ENCODE measurements at regions not wholly inside any gene's neighbourhood (a gene's known extent, or its start where the extent isn't known, plus 50 kb on each side); places are given as distances from the start of the nearest gene placed in this dataset.

GRCh38 chr11:112806876-112807275 is 154.3 kb upstream of the NCAM1 start:
- Mint-ChIP-seq H3K4me1 (no peaks in the 10 kb centered on the region), H3K4me3 (no peak overlapping the region), H3K36me3 (peaks cover 0 to 3% (median 0%) of the 10 kb centered on the region in 3 donors), H3K27me3 (ENCODE audit: low read depth in 3 of 3) (peaks cover 0 to 3% (median 2%) of the 10 kb centered on the region in 3 donors), H3K27ac (peak overlapping the region in 1 of 6 donors; percentile 38), H3K9me3 (peaks cover 0 to 2% (median 0%) of the 10 kb centered on the region in 6 donors)
- DNase-seq = no peak

GRCh38 chr11:112809429-112809828 is 151.8 kb upstream of the NCAM1 start:
- H3K27me3 Mint-ChIP-seq (ENCODE audit: low read depth in 3 of 3) = peaks cover 0 to 3% (median 2%) of the 10 kb centered on the region in 3 donors
- H3K4me1 Mint-ChIP-seq = no peaks in the 10 kb centered on the region
- no peak for DNase-seq
- no peak overlapping the region for H3K4me3 Mint-ChIP-seq
- peaks cover 0 to 2% (median 0%) of the 10 kb centered on the region in 6 donors for H3K9me3 Mint-ChIP-seq
- H3K36me3 Mint-ChIP-seq = peaks cover 0 to 3% (median 0%) of the 10 kb centered on the region in 3 donors
- no peak overlapping the region for H3K27ac Mint-ChIP-seq

GRCh38 chr11:112810951-112811350 is 150.3 kb upstream of the NCAM1 start:
- Mint-ChIP-seq H3K36me3 (peaks cover 0 to 3% (median 0%) of the 10 kb centered on the region in 3 donors), H3K27ac (no peak overlapping the region), H3K4me3 (no peak overlapping the region), H3K9me3 (peaks cover 0 to 2% (median 0%) of the 10 kb centered on the region in 6 donors), H3K4me1 (no peaks in the 10 kb centered on the region), H3K27me3 (ENCODE audit: low read depth in 3 of 3) (peaks cover 0 to 3% (median 2%) of the 10 kb centered on the region in 3 donors)
- DNase-seq = no peak

GRCh38 chr11:112811783-112812182 is 149.4 kb upstream of the NCAM1 start:
- H3K36me3 Mint-ChIP-seq = peaks cover 0 to 3% (median 0%) of the 10 kb centered on the region in 3 donors
- H3K27ac Mint-ChIP-seq = no peak overlapping the region
- peaks cover 0 to 5% (median 2%) of the 10 kb centered on the region in 3 donors for H3K27me3 Mint-ChIP-seq (ENCODE audit: low read depth in 3 of 3)
- peaks cover 0 to 2% (median 0%) of the 10 kb centered on the region in 6 donors for H3K9me3 Mint-ChIP-seq
- DNase-seq = no peak
- H3K4me1 Mint-ChIP-seq = no peaks in the 10 kb centered on the region
- no peak overlapping the region for H3K4me3 Mint-ChIP-seq

GRCh38 chr11:112812729-112813128 is 148.5 kb upstream of the NCAM1 start:
- peaks cover 0 to 2% (median 0%) of the 10 kb centered on the region in 6 donors for H3K9me3 Mint-ChIP-seq
- peaks cover 0 to 3% (median 0%) of the 10 kb centered on the region in 3 donors for H3K36me3 Mint-ChIP-seq
- peaks cover 0 to 5% (median 2%) of the 10 kb centered on the region in 3 donors for H3K27me3 Mint-ChIP-seq (ENCODE audit: low read depth in 3 of 3)
- no peak overlapping the region for H3K4me3 Mint-ChIP-seq
- H3K4me1 Mint-ChIP-seq = no peaks in the 10 kb centered on the region
- H3K27ac Mint-ChIP-seq = no peak overlapping the region
- no peak for DNase-seq

- H3K4me1 Mint-ChIP-seq = no peaks in the 10 kb centered on the region
- DNase-seq = no peak
- H3K27ac Mint-ChIP-seq = no peak overlapping the region
- peaks cover 0 to 2% (median 0%) of the 10 kb centered on the region in 6 donors for H3K9me3 Mint-ChIP-seq
- H3K27me3 Mint-ChIP-seq (ENCODE audit: low read depth in 3 of 3) = peaks cover 0 to 5% (median 2%) of the 10 kb centered on the region in 3 donors
- peaks cover 0 to 3% (median 0%) of the 10 kb centered on the region in 3 donors for H3K36me3 Mint-ChIP-seq
- no peak overlapping the region for H3K4me3 Mint-ChIP-seq
Measured at GRCh38 chr11:112814168-112814567, 147.1 kb upstream of the NCAM1 start.

GRCh38 chr11:112817376-112817775 is 143.8 kb upstream of the NCAM1 start:
- Mint-ChIP-seq H3K4me1 (no peaks in the 10 kb centered on the region), H3K9me3 (no peaks in the 10 kb centered on the region), H3K27ac (no peak overlapping the region), H3K4me3 (no peak overlapping the region), H3K36me3 (no peaks in the 10 kb centered on the region), H3K27me3 (ENCODE audit: low read depth in 3 of 3) (peaks cover 0 to 2% (median 0%) of the 10 kb centered on the region in 3 donors)
- no peak for DNase-seq

GRCh38 chr11:112822478-112823274 is 138.5 kb upstream of the NCAM1 start:
- Mint-ChIP-seq H3K9me3 (peaks cover 0 to 3% (median 0%) of the 10 kb centered on the region in 6 donors), H3K4me3 (no peak overlapping the region), H3K36me3 (no peaks in the 10 kb centered on the region), H3K27ac (no peak overlapping the region), H3K27me3 (ENCODE audit: low read depth in 3 of 3) (peaks cover 0 to 4% (median 2%) of the 10 kb centered on the region in 3 donors), H3K4me1 (no peaks in the 10 kb centered on the region)
- no peak for DNase-seq

- Mint-ChIP-seq H3K4me1 (no peaks in the 10 kb centered on the region), H3K27me3 (ENCODE audit: low read depth in 3 of 3) (peaks cover 0 to 6% (median 2%) of the 10 kb centered on the region in 3 donors), H3K27ac (no peak overlapping the region), H3K36me3 (no peaks in the 10 kb centered on the region), H3K4me3 (no peak overlapping the region), H3K9me3 (peaks cover 0 to 3% (median 0%) of the 10 kb centered on the region in 6 donors)
- no peak for DNase-seq
Measured at GRCh38 chr11:112826026-112826425, 135.2 kb upstream of the NCAM1 start.

- H3K9me3 Mint-ChIP-seq = peaks cover 0 to 3% (median 0%) of the 10 kb centered on the region in 6 donors
- no peaks in the 10 kb centered on the region for H3K4me1 Mint-ChIP-seq
- H3K27ac Mint-ChIP-seq = no peak overlapping the region
- peaks cover 0 to 6% (median 2%) of the 10 kb centered on the region in 3 donors for H3K27me3 Mint-ChIP-seq (ENCODE audit: low read depth in 3 of 3)
- H3K4me3 Mint-ChIP-seq = no peak overlapping the region
- no peaks in the 10 kb centered on the region for H3K36me3 Mint-ChIP-seq
- no peak for DNase-seq
Measured at GRCh38 chr11:112826788-112827187, 134.4 kb upstream of the NCAM1 start.

GRCh38 chr11:112828421-112828820 is 132.8 kb upstream of the NCAM1 start:
- no peaks in the 10 kb centered on the region for H3K4me1 Mint-ChIP-seq
- no peaks in the 10 kb centered on the region for H3K9me3 Mint-ChIP-seq
- no peak overlapping the region for H3K27ac Mint-ChIP-seq
- no peaks in the 10 kb centered on the region for H3K36me3 Mint-ChIP-seq
- no peak for DNase-seq
- peaks cover 0 to 4% (median 2%) of the 10 kb centered on the region in 3 donors for H3K27me3 Mint-ChIP-seq (ENCODE audit: low read depth in 3 of 3)
- no peak overlapping the region for H3K4me3 Mint-ChIP-seq

GRCh38 chr11:112829971-112830654 is 131.1 kb upstream of the NCAM1 start:
- H3K36me3 Mint-ChIP-seq = no peaks in the 10 kb centered on the region
- H3K4me1 Mint-ChIP-seq = no peaks in the 10 kb centered on the region

GRCh38 chr11:112831041-112831440 is 130.2 kb upstream of the NCAM1 start:
- peaks cover 0 to 4% (median 4%) of the 10 kb centered on the region in 3 donors for H3K27me3 Mint-ChIP-seq (ENCODE audit: low read depth in 3 of 3)
- no peaks in the 10 kb centered on the region for H3K4me1 Mint-ChIP-seq
- no peak overlapping the region for H3K27ac Mint-ChIP-seq
- H3K36me3 Mint-ChIP-seq = no peaks in the 10 kb centered on the region
- no peaks in the 10 kb centered on the region for H3K9me3 Mint-ChIP-seq
- no peak overlapping the region for H3K4me3 Mint-ChIP-seq
- no peak for DNase-seq

More at GRCh38 chr11:112829971-112830654, 131.1 kb upstream of the NCAM1 start:
- Mint-ChIP-seq H3K27ac (no peak overlapping the region), H3K4me3 (no peak overlapping the region), H3K27me3 (ENCODE audit: low read depth in 3 of 3) (peaks cover 0 to 4% (median 4%) of the 10 kb centered on the region in 3 donors), H3K9me3 (no peaks in the 10 kb centered on the region)
- no peak for DNase-seq
